Natural killer cell (primary cell): ENCODE measurements at regions not wholly inside any gene's neighbourhood (a gene's known extent, or its start where the extent isn't known, plus 50 kb on each side); places are given as distances from the start of the nearest gene placed in this dataset.

Source experiments
- ATAC-seq, 3 donors: fragments of 150-1000 bp in 2 of 3; fragments of 200-7000 bp in 1 of 3; cut with Tn5 transposase; 1 replicate in 1 of 3; 2 replicates in 2 of 3; pipeline ENCODE4 v1.10.0; 2021; ENCODE audit warnings: mild to moderate bottlenecking in 2 of 3, moderate library complexity in 2 of 3
- DNase-seq, 2 donors: peaks; one replicate each; pipeline versions ENCODE4 v3.0.0 to v3.0.0-alpha.2; 2013 to 2021; ENCODE audit warnings: mixed read lengths in 1 of 2
- H3K27ac ChIP-seq: one replicate; pipeline ENCODE4 v1.5.1; 2013; ENCODE audit warnings: mild to moderate bottlenecking, low read length
- H3K27me3 ChIP-seq: one replicate; pipeline ENCODE4 v1.6.1; 2013; ENCODE audit warnings: low read length; ENCODE audit not compliant: control insufficient read depth, insufficient read depth
- H3K36me3 ChIP-seq: one replicate; pipeline ENCODE4 v1.6.1; 2013; ENCODE audit warnings: low read length; ENCODE audit not compliant: control insufficient read depth, insufficient read depth
- H3K4me1 ChIP-seq: one replicate; pipeline ENCODE4 v1.6.1; 2013; ENCODE audit warnings: low read length; ENCODE audit not compliant: control insufficient read depth, insufficient read depth
- H3K4me3 ChIP-seq: one replicate; pipeline ENCODE4 v1.5.1; 2013; ENCODE audit warnings: low read length
- H3K9me3 ChIP-seq: one replicate; pipeline ENCODE4 v1.6.1; 2013; ENCODE audit warnings: low read length; ENCODE audit not compliant: control insufficient read depth, insufficient read depth
- H3K27ac Mint-ChIP-seq, 2 donors: one replicate each; pipeline ENCODE4 v1.8.0; 2022; ENCODE audit warnings: mild to moderate bottlenecking in 2 of 2, mixed read lengths in 2 of 2, moderate library complexity in 1 of 2
- H3K27me3 Mint-ChIP-seq, 2 donors: one replicate each; pipeline ENCODE4 v1.8.0; 2022; ENCODE audit warnings: low read depth in 2 of 2, mixed read lengths in 2 of 2
- H3K36me3 Mint-ChIP-seq: one replicate; pipeline ENCODE4 v1.8.0; 2022; ENCODE audit warnings: mixed read lengths
- H3K4me1 Mint-ChIP-seq, 2 donors: one replicate each; pipeline ENCODE4 v1.8.0; 2022; ENCODE audit warnings: mixed read lengths in 2 of 2
- H3K4me3 Mint-ChIP-seq: one replicate; pipeline ENCODE4 v1.8.0; 2022; ENCODE audit warnings: mild to moderate bottlenecking, moderate library complexity, mixed read lengths
- H3K9me3 Mint-ChIP-seq, 2 donors: one replicate each; pipeline ENCODE4 v1.8.0; 2022; ENCODE audit warnings: mixed read lengths in 2 of 2
- WGBS: methylation state at CpG from one replicate; pipeline ENCODE4 v1.1.7; 2013; ENCODE audit warnings: missing lambda C conversion rate; ENCODE audit not compliant: insufficient coverage; 5-methylcytosine and 5-hydroxymethylcytosine counted together
- intact Hi-C: fragments of 100-400 bp; cut with micrococcal nuclease; formaldehyde crosslinking; loops from one replicate; pipeline ENCODE4 v1.14.2; 2022
- TF ChIP-seq, protein P1 (sequence below): fragments of 200-600 bp; IDR thresholded peaks from one replicate; pipeline ENCODE4 v1.8.0; 2022; ENCODE audit warnings: antibody characterized with exemption

DNA sequence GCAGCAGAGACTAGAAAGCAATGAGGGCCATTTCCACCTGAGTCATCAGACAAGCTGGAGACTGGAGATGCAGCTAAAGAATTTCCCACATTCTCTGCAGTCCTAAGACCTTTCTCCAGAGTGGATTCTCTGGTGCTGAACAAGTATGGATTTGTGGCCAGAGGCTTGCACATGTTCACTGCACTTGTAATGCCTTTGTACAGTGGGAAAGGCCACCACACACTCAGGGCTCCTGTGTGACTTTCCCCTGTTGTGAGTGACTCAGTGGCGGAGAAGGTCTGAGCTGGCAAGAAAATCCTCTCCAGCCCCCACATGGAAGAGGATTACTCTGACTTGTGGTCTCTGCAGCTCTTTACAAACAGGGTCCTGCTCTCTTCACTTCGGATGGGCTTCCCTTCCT lies 192.3 kb downstream of the C6orf118 start:
- no peaks in the 10 kb centered on the region for H3K27me3 ChIP-seq
- TF ChIP-seq, protein P1, sequence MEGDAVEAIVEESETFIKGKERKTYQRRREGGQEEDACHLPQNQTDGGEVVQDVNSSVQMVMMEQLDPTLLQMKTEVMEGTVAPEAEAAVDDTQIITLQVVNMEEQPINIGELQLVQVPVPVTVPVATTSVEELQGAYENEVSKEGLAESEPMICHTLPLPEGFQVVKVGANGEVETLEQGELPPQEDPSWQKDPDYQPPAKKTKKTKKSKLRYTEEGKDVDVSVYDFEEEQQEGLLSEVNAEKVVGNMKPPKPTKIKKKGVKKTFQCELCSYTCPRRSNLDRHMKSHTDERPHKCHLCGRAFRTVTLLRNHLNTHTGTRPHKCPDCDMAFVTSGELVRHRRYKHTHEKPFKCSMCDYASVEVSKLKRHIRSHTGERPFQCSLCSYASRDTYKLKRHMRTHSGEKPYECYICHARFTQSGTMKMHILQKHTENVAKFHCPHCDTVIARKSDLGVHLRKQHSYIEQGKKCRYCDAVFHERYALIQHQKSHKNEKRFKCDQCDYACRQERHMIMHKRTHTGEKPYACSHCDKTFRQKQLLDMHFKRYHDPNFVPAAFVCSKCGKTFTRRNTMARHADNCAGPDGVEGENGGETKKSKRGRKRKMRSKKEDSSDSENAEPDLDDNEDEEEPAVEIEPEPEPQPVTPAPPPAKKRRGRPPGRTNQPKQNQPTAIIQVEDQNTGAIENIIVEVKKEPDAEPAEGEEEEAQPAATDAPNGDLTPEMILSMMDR: no peak
- intact Hi-C loops: no loop called here
- ATAC-seq (no peak), DNase-seq (no peak)
- H3K4me3 ChIP-seq: no peak overlapping the region
- H3K4me1 ChIP-seq: no peaks in the 10 kb centered on the region
- H3K27ac ChIP-seq: no peak overlapping the region
- Mint-ChIP-seq H3K36me3 (no peaks in the 10 kb centered on the region), H3K4me3 (no peak overlapping the region), H3K27ac (no peak overlapping the region), H3K4me1 (no peaks in the 10 kb centered on the region), H3K27me3 (no peaks in the 10 kb centered on the region), H3K9me3 (peaks cover 11 to 17% of the 10 kb centered on the region in 2 donors)
- H3K36me3 ChIP-seq: no peaks in the 10 kb centered on the region
- 78% methylated on average over 2 of the region's 2 CpGs for WGBS
- peaks cover 3% of the 10 kb centered on the region for H3K9me3 ChIP-seq

DNA sequence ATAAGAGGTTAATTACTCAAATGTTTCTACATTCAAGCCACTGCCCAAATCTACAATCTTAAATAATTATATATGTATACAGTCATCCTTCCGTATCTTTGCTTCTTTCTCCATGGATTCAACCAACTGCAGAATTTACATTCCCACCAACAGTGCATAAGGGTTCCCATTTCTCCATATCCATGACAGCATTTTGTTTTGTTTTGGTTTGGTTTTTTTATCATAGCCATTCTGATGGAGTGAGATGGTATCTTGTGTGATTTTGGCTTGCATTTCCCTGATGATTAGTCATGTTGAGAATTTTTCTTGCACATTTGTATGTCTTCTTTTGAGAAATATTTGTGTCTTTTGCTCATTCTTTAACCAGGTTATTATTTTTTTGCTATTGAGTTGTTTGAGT lies 198.5 kb downstream of the C6orf118 start:
- Mint-ChIP-seq H3K9me3 (peaks cover 7 to 12% of the 10 kb centered on the region in 2 donors), H3K27me3 (no peaks in the 10 kb centered on the region)
- no CpG with 5 or more reads among the region's 1 CpG for WGBS

DNA sequence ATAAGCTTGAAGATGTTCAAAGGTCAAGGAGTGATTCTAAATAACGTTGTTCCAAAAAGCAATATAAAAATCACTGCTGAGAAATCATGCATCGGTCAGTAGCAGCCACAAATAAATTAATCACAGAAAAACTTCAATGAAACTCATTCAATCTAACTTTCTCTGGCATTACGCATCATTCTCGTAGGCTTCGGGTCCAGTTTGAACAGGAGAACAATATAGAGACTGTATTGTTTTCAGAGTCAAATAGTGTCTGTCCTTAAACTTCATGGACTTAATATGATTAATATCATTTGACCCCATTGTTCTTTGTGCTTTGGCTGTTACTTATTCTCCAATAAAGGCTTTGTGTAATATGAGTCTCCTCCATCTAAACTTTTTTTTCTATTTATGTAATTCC lies 200.4 kb downstream of the C6orf118 start:
- Mint-ChIP-seq H3K4me3 (no peak overlapping the region), H3K9me3 (peaks cover 8 to 11% of the 10 kb centered on the region in 2 donors), H3K27ac (no peak overlapping the region), H3K4me1 (no peaks in the 10 kb centered on the region), H3K27me3 (no peaks in the 10 kb centered on the region), H3K36me3 (no peaks in the 10 kb centered on the region)
- Histone ChIP-seq H3K27me3 (no peaks in the 10 kb centered on the region), H3K4me3 (no peak overlapping the region), H3K27ac (no peak overlapping the region), H3K4me1 (no peaks in the 10 kb centered on the region), H3K36me3 (no peaks in the 10 kb centered on the region), H3K9me3 (peaks cover 5% of the 10 kb centered on the region)
- ATAC-seq (no peak), DNase-seq (no peak)
- 93% methylated on average over 5 of the region's 5 CpGs for WGBS
- TF ChIP-seq, protein P1: no peak
- intact Hi-C loops: no loop called here

More for the DNA sequence above, 198.5 kb downstream of the C6orf118 start:
- H3K27ac Mint-ChIP-seq: no peak overlapping the region
- H3K4me1 Mint-ChIP-seq: no peaks in the 10 kb centered on the region
- Histone ChIP-seq H3K36me3 (no peaks in the 10 kb centered on the region), H3K27ac (no peak overlapping the region), H3K9me3 (peaks cover 5% of the 10 kb centered on the region), H3K4me1 (no peaks in the 10 kb centered on the region), H3K27me3 (no peaks in the 10 kb centered on the region), H3K4me3 (no peak overlapping the region)
- TF ChIP-seq, protein P1: no peak
- intact Hi-C loops: no loop called here
- no peaks in the 10 kb centered on the region for H3K36me3 Mint-ChIP-seq
- DNase-seq (no peak), ATAC-seq (no peak)
- H3K4me3 Mint-ChIP-seq: no peak overlapping the region

DNA sequence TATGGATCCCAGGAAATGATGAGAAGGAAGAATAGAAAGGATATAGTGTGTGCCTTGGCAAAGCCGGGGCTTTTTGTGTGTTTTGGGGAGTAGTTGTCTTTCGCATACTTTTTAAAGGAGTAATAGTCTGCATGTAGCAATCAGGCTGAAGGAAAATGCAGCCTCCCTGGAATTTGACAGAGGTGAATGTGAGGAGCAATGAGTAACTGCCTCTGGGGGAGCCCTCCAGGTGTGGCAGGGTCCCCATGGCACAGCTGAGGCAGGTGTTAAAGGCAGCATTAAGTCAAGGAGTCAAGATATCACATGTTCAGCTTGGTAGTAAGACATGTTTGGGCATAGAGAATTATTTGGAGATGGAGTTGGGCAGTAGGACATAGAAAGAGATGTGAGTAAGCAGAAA lies 203.1 kb downstream of the C6orf118 start:
- intact Hi-C loops: no loop called here
- no peak overlapping the region for H3K4me3 Mint-ChIP-seq
- H3K27me3 Mint-ChIP-seq: no peaks in the 10 kb centered on the region
- H3K9me3 Mint-ChIP-seq: peaks cover 7 to 12% of the 10 kb centered on the region in 2 donors
- 91% methylated on average over 2 of the region's 2 CpGs for WGBS
- H3K27ac Mint-ChIP-seq: no peak overlapping the region
- Histone ChIP-seq H3K9me3 (peaks cover 5% of the 10 kb centered on the region), H3K36me3 (no peaks in the 10 kb centered on the region), H3K27ac (no peak overlapping the region), H3K27me3 (no peaks in the 10 kb centered on the region), H3K4me3 (no peak overlapping the region), H3K4me1 (no peaks in the 10 kb centered on the region)
- no peak for DNase-seq
- no peaks in the 10 kb centered on the region for H3K36me3 Mint-ChIP-seq
- TF ChIP-seq, protein P1: no peak
- H3K4me1 Mint-ChIP-seq: no peaks in the 10 kb centered on the region
- ATAC-seq: no peak
